Stimulated activated CD4-positive, alpha-beta T cell treated with anti-CD3 and anti-CD28 coated beads, Interleukin-4, amount 100 ng/mL, for 48 hours (primary cell): ENCODE measurements at regions not wholly inside any gene's neighbourhood (a gene's known extent, or its start where the extent isn't known, plus 50 kb on each side); places are given as distances from the start of the nearest gene placed in this dataset.
"Not testable (repeated sequence)": the region's sequence is repeated elsewhere in the genome, so short reads cannot be mapped to it uniquely, and the experiment has no call there.

Source experiments
- DNase-seq, 2 donors: peaks; one replicate each; pipeline ENCODE4 v3.0.0-alpha.2; 2020; ENCODE audit warnings: low read depth in 2 of 2

DNA sequence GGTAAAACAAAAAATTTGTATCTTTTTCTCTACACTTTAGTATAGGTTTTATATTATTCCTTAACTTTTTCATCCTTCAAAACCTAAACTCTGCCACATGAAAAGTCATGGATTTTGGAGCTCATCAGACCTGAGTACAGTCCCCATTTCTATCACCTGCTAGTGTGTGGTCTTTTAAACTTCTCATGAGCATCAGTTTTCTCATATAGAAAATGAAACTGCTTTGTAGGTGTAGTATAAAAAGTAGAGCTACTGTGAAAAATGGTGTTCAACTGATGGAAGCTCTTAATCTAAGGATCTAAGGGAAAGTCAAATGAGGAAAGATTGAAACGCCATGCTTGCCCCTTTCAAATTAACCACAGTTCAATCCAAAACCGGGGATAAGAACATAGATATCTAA is 686.5 kb downstream of the MECOM start:
- no peak for DNase-seq

DNA sequence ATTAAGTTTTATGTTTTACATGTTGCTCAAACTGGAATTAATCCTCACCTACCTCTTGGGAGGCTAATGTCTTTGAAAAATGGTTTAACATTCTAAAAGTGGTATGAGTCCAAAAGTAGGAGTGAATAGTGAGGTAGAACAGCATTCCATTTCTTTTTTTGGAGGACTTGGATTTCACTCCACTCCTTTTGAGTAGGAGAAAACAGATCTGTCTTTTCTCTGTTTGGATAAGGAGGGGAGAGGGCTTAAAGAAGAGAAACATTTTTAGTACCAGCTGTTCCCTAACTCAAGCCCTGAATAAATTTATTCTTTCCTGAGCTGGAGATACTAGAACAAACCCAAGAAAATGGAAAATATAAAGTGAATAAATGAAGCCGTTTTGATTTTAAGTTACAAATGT is 687.9 kb downstream of the MECOM start:
- no peak for DNase-seq

- DNase-seq = no peak
Measured at GRCh38 chr3:168974617-168975403, 688.7 kb downstream of the MECOM start.

DNA sequence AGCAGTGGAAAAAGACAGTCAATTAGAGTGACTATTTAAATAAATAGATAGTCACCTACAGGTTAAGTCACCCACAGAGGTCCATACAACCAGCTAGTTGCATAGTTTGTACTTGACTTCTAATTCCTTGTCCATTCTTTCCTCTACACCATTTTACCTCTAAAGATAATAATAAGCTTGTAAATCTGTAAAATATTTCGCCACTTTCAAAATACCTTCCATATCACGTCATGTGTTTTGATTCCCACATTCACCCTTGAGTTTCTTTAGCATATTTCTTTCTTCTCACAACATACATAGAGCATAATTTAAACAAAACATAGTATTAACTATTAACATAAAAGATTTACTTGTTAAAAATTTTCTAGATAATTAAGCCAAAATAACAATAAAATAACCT is 689.6 kb downstream of the MECOM start:
- DNase-seq = no peak

DNA sequence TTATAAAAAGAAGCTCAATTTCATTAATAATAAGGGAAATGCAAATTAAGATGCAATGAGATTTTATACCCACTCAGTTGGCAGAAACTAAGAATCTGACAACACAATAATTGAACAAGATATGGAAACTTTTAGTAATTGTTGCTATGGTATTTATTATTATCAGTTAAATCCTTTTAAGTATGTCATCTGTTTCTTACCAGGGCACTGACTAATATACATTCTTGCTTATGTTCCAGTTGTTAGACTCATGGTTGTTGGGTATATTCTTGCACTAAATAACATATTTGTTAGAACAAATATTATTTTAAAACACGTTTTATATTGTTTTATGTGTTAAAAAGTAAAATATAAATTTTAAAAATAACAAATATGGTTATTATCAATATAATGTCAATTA is 690.3 kb downstream of the MECOM start:
- DNase-seq = no peak

- DNase-seq = no peak
Measured at GRCh38 chr3:168968609-168969008, 694.9 kb downstream of the MECOM start.

DNA sequence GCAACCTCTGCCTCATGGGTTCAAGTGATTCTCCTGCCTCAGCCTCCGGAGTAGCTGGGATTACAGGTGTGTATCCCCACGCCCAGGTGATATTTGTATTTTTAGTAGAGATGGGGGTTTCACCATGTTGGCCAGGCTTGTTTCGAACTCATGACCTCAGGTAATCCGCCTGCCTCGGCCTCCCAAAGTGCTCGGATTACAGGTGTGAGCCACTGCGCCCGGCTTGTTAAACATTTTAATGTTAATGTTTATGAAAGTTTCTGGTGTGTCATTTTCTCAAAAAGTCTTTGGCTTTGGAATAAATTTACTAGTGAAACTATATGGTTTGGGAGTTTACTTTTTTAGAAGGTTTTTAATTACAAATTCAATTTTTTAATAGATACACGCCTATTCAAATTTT is 698.8 kb downstream of the MECOM start:
- no peak for DNase-seq

DNA sequence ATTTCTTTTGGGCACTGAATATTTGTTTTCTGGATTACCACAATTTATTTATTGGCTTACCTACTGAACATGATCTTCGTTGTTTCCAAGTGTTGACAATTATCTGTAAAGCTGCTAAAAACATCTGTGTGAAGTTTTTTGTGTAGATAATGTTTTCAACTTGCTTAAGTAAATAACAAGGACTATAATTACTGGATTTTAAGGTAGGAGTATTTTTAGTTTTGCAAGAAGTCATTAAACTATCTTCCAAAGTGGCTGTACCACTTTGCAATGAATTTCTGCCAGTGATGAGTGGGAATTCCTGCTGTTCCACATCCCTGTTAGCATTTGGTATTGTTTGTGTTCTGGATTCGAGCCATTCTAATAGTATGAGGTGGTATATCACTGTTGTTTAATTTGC is 702.2 kb downstream of the MECOM start:
- no peak for DNase-seq

GRCh38 chr3:168959731-168960130 is 703.8 kb downstream of the MECOM start:
- DNase-seq = no peak

- DNase-seq = no peak
Measured at GRCh38 chr3:168958466-168958865, 705.0 kb downstream of the MECOM start.

- no peak for DNase-seq
Measured at GRCh38 chr3:168956076-168956475, 707.4 kb downstream of the MECOM start.

- DNase-seq = no peak
Measured at GRCh38 chr3:168952551-168952950, 711.0 kb downstream of the MECOM start.

GRCh38 chr3:168951884-168952283 is 711.6 kb downstream of the MECOM start:
- DNase-seq = no peak

DNA sequence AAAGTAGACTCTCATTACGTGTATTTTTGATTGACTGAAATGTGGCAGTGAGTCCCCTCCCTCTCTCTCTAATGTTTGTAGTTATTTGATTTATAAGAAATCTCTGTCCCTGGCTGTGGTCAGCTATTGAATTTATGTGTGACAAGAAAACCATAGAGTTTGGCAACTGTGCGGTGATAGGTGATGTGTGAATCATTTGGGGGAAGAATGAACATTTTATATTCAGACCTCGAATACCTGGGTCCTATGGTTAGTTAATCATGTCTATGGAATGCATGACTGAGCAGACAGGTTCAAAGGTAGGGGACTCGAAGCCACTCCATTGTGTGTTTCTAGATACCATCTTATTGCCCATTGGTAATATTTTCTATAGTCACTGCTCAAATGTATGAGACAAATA is 712.1 kb downstream of the MECOM start:
- DNase-seq = no peak

DNA sequence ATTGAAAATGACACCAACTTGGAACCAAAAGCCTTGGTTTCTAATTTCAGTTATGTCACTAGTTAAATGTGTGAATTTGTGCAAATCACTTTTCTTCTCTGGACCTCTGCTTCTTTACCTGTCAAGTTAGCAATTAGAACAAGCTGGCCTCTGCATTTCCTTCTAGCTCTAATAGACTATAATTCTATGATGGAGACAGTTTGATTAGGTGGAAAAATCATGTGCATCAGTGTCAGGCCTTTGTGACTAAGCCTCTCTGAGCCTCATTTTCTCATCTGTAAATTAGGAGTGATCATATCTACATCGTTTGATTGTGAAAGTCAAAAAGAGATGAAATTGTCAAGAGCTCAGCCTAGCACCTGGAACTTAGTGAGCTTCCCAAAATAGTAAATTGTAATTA is 712.9 kb downstream of the MECOM start:
- DNase-seq = no peak

DNA sequence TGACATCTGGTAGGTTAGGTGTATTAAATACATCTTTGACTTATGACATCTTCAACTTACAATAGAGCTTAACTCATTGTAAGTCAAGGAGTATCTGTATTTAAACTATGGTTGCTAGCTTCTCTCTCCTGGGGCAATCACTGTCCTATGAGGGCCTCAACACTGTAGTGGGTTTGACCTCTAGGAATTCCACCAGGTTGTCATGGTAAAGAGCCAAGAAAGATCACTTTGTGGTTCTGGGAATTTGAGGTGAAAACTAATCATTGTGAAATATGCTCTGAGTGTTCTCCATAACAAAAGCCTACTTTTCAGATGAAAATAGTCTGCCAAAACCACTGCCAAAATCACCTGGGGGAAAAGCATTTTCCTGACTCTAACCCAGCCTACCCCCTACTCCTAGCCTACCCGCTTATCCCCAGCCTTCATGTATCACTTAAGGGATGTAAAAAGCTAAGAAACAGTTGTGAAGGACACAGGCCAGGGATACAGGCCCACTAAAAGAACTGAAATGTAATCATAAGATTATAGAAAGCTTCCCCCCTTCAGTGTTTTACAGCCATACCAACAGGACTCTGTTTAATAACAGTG is 723.8 kb downstream of the MECOM start:
- DNase-seq = no peak

DNA sequence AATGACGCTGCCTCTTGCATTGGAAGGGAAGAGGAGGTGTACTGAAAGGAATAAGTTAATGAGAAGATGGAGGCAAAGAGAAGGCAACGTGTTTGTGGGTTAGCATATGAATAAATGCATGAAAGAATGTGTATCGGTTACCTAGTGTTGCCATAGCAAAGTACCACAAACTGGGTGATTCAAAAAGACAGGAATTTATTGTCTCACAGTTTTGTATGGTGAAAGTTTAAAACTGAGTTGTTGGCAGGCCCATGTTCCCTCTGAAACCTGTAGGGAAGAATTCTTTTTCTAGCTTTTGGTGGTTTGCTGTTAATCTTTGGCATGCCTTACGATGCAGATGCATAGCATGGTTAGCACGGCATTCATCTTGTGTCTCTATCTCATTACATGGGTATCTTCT is 729.9 kb downstream of the MECOM start:
- DNase-seq = no peak

GRCh38 chr3:168929997-168930396 is 733.5 kb downstream of the MECOM start:
- DNase-seq = not testable (repeated sequence)

DNA sequence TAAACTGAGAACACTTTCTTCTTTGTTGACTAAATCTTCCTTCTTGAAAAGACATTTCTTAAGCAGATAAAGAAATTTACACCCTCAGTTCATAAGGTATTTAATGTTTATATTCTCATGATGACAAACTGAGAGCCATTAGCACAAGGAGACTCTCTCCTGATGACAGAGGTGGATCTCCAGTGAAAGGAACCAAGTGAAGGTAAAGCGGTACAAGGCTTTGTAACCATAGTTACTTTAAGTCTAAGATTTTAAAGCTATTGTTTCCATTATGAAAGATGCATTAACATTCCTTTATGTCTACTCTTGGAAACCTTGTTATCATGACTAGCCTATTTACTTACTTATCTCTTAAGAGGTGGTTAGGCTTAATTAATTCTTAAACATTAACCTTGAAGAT is 737.1 kb downstream of the MECOM start:
- DNase-seq = no peak

DNA sequence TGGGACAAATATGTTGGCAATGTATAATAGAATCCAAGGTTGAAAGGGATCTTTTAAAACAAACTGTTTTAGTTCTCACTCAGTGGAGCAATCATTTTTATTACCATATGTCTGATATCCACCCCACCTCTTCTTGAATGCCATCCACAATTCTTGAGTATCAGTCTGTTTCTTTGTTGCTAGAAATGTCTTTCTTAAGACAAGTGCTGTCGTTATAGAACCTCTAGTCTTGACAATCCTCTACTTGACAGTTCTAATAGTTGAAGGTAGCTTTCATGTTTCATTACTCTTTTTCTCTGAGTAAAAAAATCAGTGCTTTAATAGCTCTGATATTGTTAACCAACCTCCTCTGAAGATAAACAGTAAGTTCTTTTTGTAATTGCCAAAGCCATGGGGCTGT is 737.9 kb downstream of the MECOM start:
- no peak for DNase-seq

- no peak for DNase-seq
Measured at GRCh38 chr3:168914662-168915061, 748.9 kb downstream of the MECOM start.

DNA sequence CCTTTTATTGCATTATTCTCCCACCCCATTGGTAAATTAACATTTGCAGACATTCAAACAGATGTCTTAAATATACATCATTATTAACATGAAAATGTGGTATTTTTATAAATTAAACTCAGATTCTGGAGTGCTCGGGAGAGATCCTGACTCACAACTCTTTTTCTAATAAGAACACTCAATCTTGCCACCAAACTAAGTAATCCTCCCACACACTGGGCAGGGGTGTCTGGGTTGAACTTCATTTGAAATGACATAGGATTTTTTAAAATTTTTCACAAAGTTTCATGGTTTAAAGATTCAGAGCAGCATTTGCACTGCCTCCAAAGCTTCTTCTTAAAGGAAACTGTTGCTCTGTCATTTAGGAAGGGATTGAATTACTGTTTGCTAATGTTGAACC is 754.3 kb downstream of the MECOM start:
- no peak for DNase-seq

DNA sequence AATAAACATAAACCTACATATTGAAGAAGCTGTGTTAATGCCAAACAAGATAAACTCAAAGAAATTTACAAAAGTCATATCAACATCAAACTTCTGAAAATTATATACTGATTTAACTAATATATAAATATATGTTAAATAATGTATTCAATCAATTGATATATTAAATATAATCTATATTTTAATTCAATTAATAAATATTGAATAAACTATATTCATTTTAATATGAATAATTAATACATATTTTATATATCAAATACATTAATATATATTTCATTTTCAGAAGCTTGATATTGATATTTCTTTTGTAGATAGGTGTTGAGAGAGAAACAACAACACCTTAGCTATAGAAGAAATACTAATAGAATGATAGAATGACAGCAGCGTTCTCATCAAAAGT is 768.1 kb downstream of the MECOM start:
- DNase-seq = no peak

GRCh38 chr3:168894214-168894613 is 769.3 kb downstream of the MECOM start:
- no peak for DNase-seq
